Glutamatergic neuron (in vitro differentiated cells): ENCODE measurements at regions not wholly inside any gene's neighbourhood (a gene's known extent, or its start where the extent isn't known, plus 50 kb on each side); places are given as distances from the start of the nearest gene placed in this dataset.

ENCODE experiments used
- DNase-seq: peaks from one replicate; pipeline ENCODE4 v3.0.0; 2022
- H3K27ac Mint-ChIP-seq: one replicate; pipeline ENCODE4 v1.8.0; 2020; ENCODE audit warnings: mild to moderate bottlenecking, mixed read lengths, inconsistent platforms; ENCODE audit not compliant: unreplicated experiment
- H3K27me3 Mint-ChIP-seq: one replicate; pipeline ENCODE4 v1.8.0; 2020; ENCODE audit warnings: mild to moderate bottlenecking, moderate library complexity, mixed read lengths, inconsistent platforms; ENCODE audit not compliant: unreplicated experiment
- H3K36me3 Mint-ChIP-seq: one replicate; pipeline ENCODE4 v1.8.0; 2020; ENCODE audit warnings: mild to moderate bottlenecking, mixed read lengths, inconsistent platforms; ENCODE audit not compliant: unreplicated experiment
- H3K4me1 Mint-ChIP-seq: one replicate; pipeline ENCODE4 v1.8.0; 2020; ENCODE audit warnings: mild to moderate bottlenecking, low read depth, mixed read lengths, inconsistent platforms; ENCODE audit not compliant: unreplicated experiment
- H3K4me3 Mint-ChIP-seq: one replicate; pipeline ENCODE4 v1.8.0; 2020; ENCODE audit warnings: mild to moderate bottlenecking, mixed read lengths, inconsistent platforms; ENCODE audit not compliant: unreplicated experiment
- H3K9me3 Mint-ChIP-seq: one replicate; pipeline ENCODE4 v1.8.0; 2020; ENCODE audit warnings: mild to moderate bottlenecking, moderate library complexity, mixed read lengths, inconsistent platforms; ENCODE audit not compliant: unreplicated experiment
- CTCF ChIP-seq: fragments of 200-600 bp; sonication (generic); IDR thresholded peaks from one replicate; pipeline ENCODE4 v1.5.0; 2021; ENCODE audit not compliant: partially characterized antibody, unreplicated experiment

DNA sequence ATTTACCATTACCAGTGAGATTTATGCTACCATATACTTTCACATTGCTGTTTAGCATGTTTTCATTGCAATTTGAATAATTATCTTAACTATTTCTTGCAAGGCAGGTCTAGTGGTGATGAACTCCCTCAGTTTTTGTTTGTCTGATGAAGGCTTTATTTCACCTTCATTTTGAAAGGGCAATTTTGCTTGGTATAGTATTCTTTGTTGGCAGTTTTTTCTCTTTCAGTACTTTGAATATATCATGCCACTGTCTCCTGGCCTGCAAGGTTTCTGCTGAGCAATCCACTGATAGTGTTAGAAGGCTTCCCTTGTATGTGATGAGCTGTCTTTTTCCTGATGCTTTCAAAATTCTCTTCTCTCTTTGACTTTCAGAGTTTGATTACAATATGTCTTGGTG, 188.0 kb downstream of the MARCHF11 start:
- no peak for DNase-seq
- no peak for TF ChIP-seq CTCF
- peaks cover 2% of the 10 kb centered on the region for H3K27me3 Mint-ChIP-seq
- no peak overlapping the region for H3K27ac Mint-ChIP-seq
- peaks cover 1% of the 10 kb centered on the region for H3K9me3 Mint-ChIP-seq
- peaks cover 24% of the 10 kb centered on the region for H3K36me3 Mint-ChIP-seq
- peaks cover 8% of the 10 kb centered on the region for H3K4me1 Mint-ChIP-seq
- no peak overlapping the region for H3K4me3 Mint-ChIP-seq
